PC-9 (cell line): ENCODE measurements at regions not wholly inside any gene's neighbourhood (a gene's known extent, or its start where the extent isn't known, plus 50 kb on each side); places are given as distances from the start of the nearest gene placed in this dataset.

Source experiments
- BruUV-seq: library from RNA; stranded (reverse); fragments of 400-500 nt; replicated peaks from 2 replicates; lab custom pipeline; 2021; lab: Mats Ljungman, UMichigan
- CTCF ChIA-PET: fragments of 300-600 bp; sonication (Branson Sonifier 250); formaldehyde crosslinking; loops from one replicate; lab custom pipeline; 2022; ENCODE audit warnings: antibody characterized with exemption; lab: Charles Lee
- POLR2A ChIA-PET: fragments of 300-600 bp; sonication (Branson Sonifier 250); formaldehyde crosslinking; loops from one replicate; lab custom pipeline; 2022; ENCODE audit warnings: antibody characterized with exemption; ENCODE audit not compliant: unreplicated experiment; lab: Charles Lee
- DNase-seq, 2 experiments: peaks; one replicate each; pipeline versions ENCODE4 v3.0.0 to v3.0.0-alpha.2; 2015 to 2022; ENCODE audit warnings: mixed read lengths in 1 of 2
- H2AFZ ChIP-seq: fragments of 200-600 bp; sonication (generic); 2 replicates; pipeline ENCODE4 v1.8.1; 2017; ENCODE audit warnings: antibody characterized with exemption
- H3F3A ChIP-seq: fragments of 200-600 bp; sonication (generic); 2 replicates; pipeline ENCODE4 v1.8.1; 2017; ENCODE audit warnings: antibody characterized with exemption, mild to moderate bottlenecking, low read depth; ENCODE audit not compliant: insufficient read depth
- H3K27ac ChIP-seq: fragments of 200-600 bp; sonication (generic); 2 replicates; pipeline ENCODE4 v1.6.1; 2016; ENCODE audit warnings: mixed run types
- H3K27me3 ChIP-seq: fragments of 200-600 bp; sonication (generic); 2 replicates; pipeline ENCODE4 v1.6.1; 2016; ENCODE audit warnings: low read depth, mixed run types; ENCODE audit not compliant: insufficient read depth
- H3K36me3 ChIP-seq: fragments of 200-600 bp; sonication (generic); 2 replicates; pipeline ENCODE4 v1.6.1; 2016; ENCODE audit warnings: low read depth, mixed run types
- H3K4me1 ChIP-seq: fragments of 200-600 bp; sonication (generic); replicated peaks from 2 replicates; pipeline ENCODE4 v1.6.1; 2016; ENCODE audit warnings: mixed run types; ENCODE audit not compliant: insufficient read depth
- H3K4me2 ChIP-seq: fragments of 200-600 bp; sonication (generic); 2 replicates; pipeline ENCODE4 v1.6.1; 2017; ENCODE audit warnings: mixed run types
- H3K4me3 ChIP-seq: fragments of 200-600 bp; sonication (generic); 2 replicates; pipeline ENCODE4 v1.6.1; 2016; ENCODE audit warnings: mixed run types
- H3K79me2 ChIP-seq: fragments of 200-600 bp; sonication (generic); 2 replicates; pipeline ENCODE4 v1.6.1; 2017; ENCODE audit warnings: low read depth, mixed run types
- H3K9me2 ChIP-seq: fragments of 200-600 bp; sonication (generic); 2 replicates; pipeline ENCODE4 v1.8.1; 2017; ENCODE audit warnings: mild to moderate bottlenecking; ENCODE audit not compliant: insufficient read depth
- H3K9me3 ChIP-seq: fragments of 200-600 bp; sonication (generic); 2 replicates; pipeline ENCODE4 v1.8.1; 2016; ENCODE audit warnings: low read depth; ENCODE audit not compliant: insufficient read depth
- H4K20me1 ChIP-seq: fragments of 200-600 bp; sonication (generic); 2 replicates; pipeline ENCODE4 v1.8.1; 2017; ENCODE audit not compliant: insufficient read depth
- CTCF ChIP-seq: fragments of 200-600 bp; sonication (generic); conservative IDR thresholded peaks from 2 replicates; pipeline ENCODE4 v1.6.1; 2017; ENCODE audit warnings: mixed run types, antibody characterized with exemption, mild to moderate bottlenecking, moderate library complexity
- EZH2 ChIP-seq: fragments of 200-600 bp; sonication (generic); IDR thresholded peaks from 2 replicates; pipeline ENCODE4 v1.8.0; 2017; ENCODE audit warnings: antibody characterized with exemption, low read depth
- intact Hi-C: fragments of 100-400 bp; cut with micrococcal nuclease; formaldehyde crosslinking; loops from one replicate; pipeline ENCODE4 v1.10.0; 2022; ENCODE audit not compliant: unreplicated experiment

- CTCF ChIA-PET, result no interaction called here
- H3K9me3 ChIP-seq, result no peaks in the 10 kb centered on the region
- H3K9me2 ChIP-seq, result no peaks in the 10 kb centered on the region
- POLR2A ChIA-PET, result interaction anchor here (0.6 kb wide), 1 partner anchor 1024 kb away, joined by 3 read pairs; no protein-coding TSS in a partner anchor
- no peaks in the 10 kb centered on the region for H3K36me3 ChIP-seq
- no peak overlapping the region for H3K27ac ChIP-seq
- H4K20me1 ChIP-seq, result no peaks in the 10 kb centered on the region
- intact Hi-C loops, result loop anchor here (10.0 kb wide), 1 partner anchor 674 kb away; no protein-coding TSS in a partner anchor
- no peak for TF ChIP-seq CTCF
- H3K4me2 ChIP-seq, result no peak overlapping the region
- H2AFZ ChIP-seq, result 0 out of 2 replicates have a peak overlapping the region, but pooled peaks have one; percentile 3
- no peak for DNase-seq
- BruUV-seq, result no TSS peak
- no peaks in the 10 kb centered on the region for H3K27me3 ChIP-seq
- H3K4me1 ChIP-seq, result no peaks in the 10 kb centered on the region
- H3F3A ChIP-seq, result no peaks in the 10 kb centered on the region
- no peaks in the 10 kb centered on the region for H3K79me2 ChIP-seq
- H3K4me3 ChIP-seq, result no peak overlapping the region
These were observed 209.7 kb upstream of the DCBLD2 start for GRCh38 chr3:99111235-99111634.

GRCh38 chr3:99110401-99110800 is 208.9 kb upstream of the DCBLD2 start:
- H3K4me1 ChIP-seq, result no peaks in the 10 kb centered on the region
- no peaks in the 10 kb centered on the region for H3F3A ChIP-seq
- no peaks in the 10 kb centered on the region for H3K79me2 ChIP-seq
- BruUV-seq, result no TSS peak
- TF ChIP-seq CTCF, result no peak
- no peak for TF ChIP-seq EZH2
- no peaks in the 10 kb centered on the region for H4K20me1 ChIP-seq
- no peak for DNase-seq
- POLR2A ChIA-PET, result no interaction called here
- intact Hi-C loops, result loop anchor here (10.0 kb wide), 1 partner anchor 674 kb away; no protein-coding TSS in a partner anchor
- H3K4me2 ChIP-seq, result no peak overlapping the region
- H3K9me3 ChIP-seq, result no peaks in the 10 kb centered on the region
- H3K9me2 ChIP-seq, result peaks cover 5% of the 10 kb centered on the region; the same call in 1 of the 2 replicates
- no peaks in the 10 kb centered on the region for H3K27me3 ChIP-seq
- CTCF ChIA-PET, result no interaction called here
- H3K4me3 ChIP-seq, result no peak overlapping the region
- no peak overlapping the region for H2AFZ ChIP-seq
- H3K27ac ChIP-seq, result no peak overlapping the region
- H3K36me3 ChIP-seq, result no peaks in the 10 kb centered on the region

- no peak overlapping the region for H3K4me2 ChIP-seq
- BruUV-seq, result no TSS peak
- CTCF ChIA-PET, result no interaction called here
These were observed 207.0 kb upstream of the DCBLD2 start for GRCh38 chr3:99108508-99108907.

More at GRCh38 chr3:99108508-99108907, 207.0 kb upstream of the DCBLD2 start:
- DNase-seq, result peak in 1 of 2 experiments; percentile 61
- POLR2A ChIA-PET, result no interaction called here
- Histone ChIP-seq H3K27ac (no peak overlapping the region), H3K36me3 (no peaks in the 10 kb centered on the region), H3K27me3 (no peaks in the 10 kb centered on the region), H3K9me3 (no peaks in the 10 kb centered on the region), H3K79me2 (no peaks in the 10 kb centered on the region), H3K4me1 (no peaks in the 10 kb centered on the region), H2AFZ (no peak overlapping the region), H4K20me1 (no peaks in the 10 kb centered on the region), H3F3A (no peaks in the 10 kb centered on the region), H3K9me2 (peaks cover 5% of the 10 kb centered on the region; the same call in 1 of the 2 replicates), H3K4me3 (no peak overlapping the region)
- TF ChIP-seq CTCF, result no peak
- TF ChIP-seq EZH2, result no peak
- intact Hi-C loops, result no loop called here
